Tibial artery (tissue), 4 donors: ENCODE measurements at regions not wholly inside any gene's neighbourhood (a gene's known extent, or its start where the extent isn't known, plus 50 kb on each side); places are given as distances from the start of the nearest gene placed in this dataset.

ENCODE experiments used
- DNase-seq, 2 donors: peaks; one replicate each; pipeline ENCODE4 v3.0.0-alpha.2; 2019
- H3K27ac ChIP-seq, 2 donors: fragments of 200-600 bp; sonication (generic) in 1 of 2; 1 replicate in 1 of 2; 2 replicates in 1 of 2; pipeline ENCODE4 v1.5.1; 2018 to 2019; ENCODE audit warnings: mild to moderate bottlenecking in 1 of 2
- H3K27me3 ChIP-seq, 2 donors: fragments of 200-600 bp; sonication (generic) in 1 of 2; one replicate each; pipeline versions ENCODE4 v1.5.1 to v1.6.0; 2016 to 2019
- H3K36me3 ChIP-seq, 3 donors: fragments of 200-600 bp; sonication (generic) in 2 of 3; one replicate each; pipeline ENCODE4 v1.5.1; 2016 to 2019; ENCODE audit warnings: mild to moderate bottlenecking in 2 of 3
- H3K4me1 ChIP-seq, 4 donors: fragments of 200-600 bp; sonication (generic) in 2 of 4; 1 replicate in 3 of 4; 2 replicates in 1 of 4; pipeline ENCODE4 v1.5.1; 2016 to 2019
- H3K4me3 ChIP-seq, 2 donors: fragments of 200-600 bp; sonication (generic) in 1 of 2; 1 replicate in 1 of 2; 2 replicates in 1 of 2; pipeline ENCODE4 v1.5.1; 2018 to 2019; ENCODE audit warnings: mild to moderate bottlenecking in 2 of 2
- H3K9me3 ChIP-seq, 3 donors: fragments of 200-600 bp; sonication (generic) in 1 of 3; one replicate each; pipeline ENCODE4 v1.5.1; 2016 to 2019
- intact Hi-C: fragments of 100-400 bp; cut with DNase I; formaldehyde crosslinking; loops from one replicate; pipeline ENCODE4 v1.15.0; 2023; ENCODE audit warnings: low total_unique reads
- TF ChIP-seq, protein P1 (sequence below), 2 experiments: fragments of 200-600 bp in 1 of 2; fragments of 450-650 bp in 1 of 2; IDR thresholded peaks; one replicate each; pipeline ENCODE4 v1.5.1; 2017 to 2019; ENCODE audit warnings: antibody characterized with exemption in 2 of 2, mild to moderate bottlenecking in 1 of 2, moderate library complexity in 1 of 2

- TF ChIP-seq, protein P1, sequence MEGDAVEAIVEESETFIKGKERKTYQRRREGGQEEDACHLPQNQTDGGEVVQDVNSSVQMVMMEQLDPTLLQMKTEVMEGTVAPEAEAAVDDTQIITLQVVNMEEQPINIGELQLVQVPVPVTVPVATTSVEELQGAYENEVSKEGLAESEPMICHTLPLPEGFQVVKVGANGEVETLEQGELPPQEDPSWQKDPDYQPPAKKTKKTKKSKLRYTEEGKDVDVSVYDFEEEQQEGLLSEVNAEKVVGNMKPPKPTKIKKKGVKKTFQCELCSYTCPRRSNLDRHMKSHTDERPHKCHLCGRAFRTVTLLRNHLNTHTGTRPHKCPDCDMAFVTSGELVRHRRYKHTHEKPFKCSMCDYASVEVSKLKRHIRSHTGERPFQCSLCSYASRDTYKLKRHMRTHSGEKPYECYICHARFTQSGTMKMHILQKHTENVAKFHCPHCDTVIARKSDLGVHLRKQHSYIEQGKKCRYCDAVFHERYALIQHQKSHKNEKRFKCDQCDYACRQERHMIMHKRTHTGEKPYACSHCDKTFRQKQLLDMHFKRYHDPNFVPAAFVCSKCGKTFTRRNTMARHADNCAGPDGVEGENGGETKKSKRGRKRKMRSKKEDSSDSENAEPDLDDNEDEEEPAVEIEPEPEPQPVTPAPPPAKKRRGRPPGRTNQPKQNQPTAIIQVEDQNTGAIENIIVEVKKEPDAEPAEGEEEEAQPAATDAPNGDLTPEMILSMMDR (IDR thresholded peaks at IDR 0.05), result no peak
- H3K4me1 ChIP-seq, result no peaks in the 10 kb centered on the region
- no peak overlapping the region for H3K4me3 ChIP-seq
- no peaks in the 10 kb centered on the region for H3K27me3 ChIP-seq
- H3K36me3 ChIP-seq, result no peaks in the 10 kb centered on the region
- DNase-seq, result no peak
- no peaks in the 10 kb centered on the region for H3K9me3 ChIP-seq
- intact Hi-C loops, result no loop called here
- H3K27ac ChIP-seq, result no peak overlapping the region
Measured at GRCh38 chr4:28241021-28241420, 1380.4 kb downstream of the STIM2 start.

- no peaks in the 10 kb centered on the region for H3K9me3 ChIP-seq
- H3K36me3 ChIP-seq, result no peaks in the 10 kb centered on the region
- intact Hi-C loops, result no loop called here
- DNase-seq, result no peak
- no peak overlapping the region for H3K4me3 ChIP-seq
- no peaks in the 10 kb centered on the region for H3K27me3 ChIP-seq
- H3K27ac ChIP-seq, result no peak overlapping the region
- H3K4me1 ChIP-seq, result no peaks in the 10 kb centered on the region
- TF ChIP-seq, protein P1 (IDR thresholded peaks at IDR 0.05), result no peak
Measured at GRCh38 chr4:28247805-28248204, 1387.2 kb downstream of the STIM2 start.

DNA sequence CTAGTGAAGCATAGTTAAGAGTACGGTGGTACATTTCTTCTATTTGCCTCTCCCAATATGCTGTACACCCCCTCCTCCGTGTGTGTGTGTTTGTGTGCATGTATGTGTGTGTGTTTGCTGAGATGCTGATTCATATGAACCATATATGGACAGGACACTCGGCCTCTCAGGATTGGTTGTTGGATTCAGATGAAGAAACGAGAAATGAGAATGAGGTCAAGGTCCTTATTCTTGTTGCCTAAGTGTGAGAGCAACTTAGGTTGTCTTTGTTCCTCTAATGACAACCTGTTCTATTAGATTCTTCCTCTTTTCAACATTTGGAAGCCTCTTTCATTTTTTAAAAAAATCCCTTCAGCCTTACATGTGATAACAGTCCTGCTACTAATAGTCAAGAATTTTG is 1387.6 kb downstream of the STIM2 start:
- no peak overlapping the region for H3K4me3 ChIP-seq
- TF ChIP-seq, protein P1 (IDR thresholded peaks at IDR 0.05), result no peak
- no peak overlapping the region for H3K27ac ChIP-seq
- H3K27me3 ChIP-seq, result no peaks in the 10 kb centered on the region
- H3K4me1 ChIP-seq, result no peaks in the 10 kb centered on the region
- H3K9me3 ChIP-seq, result no peaks in the 10 kb centered on the region
- H3K36me3 ChIP-seq, result no peaks in the 10 kb centered on the region
- DNase-seq, result no peak
- intact Hi-C loops, result no loop called here

DNA sequence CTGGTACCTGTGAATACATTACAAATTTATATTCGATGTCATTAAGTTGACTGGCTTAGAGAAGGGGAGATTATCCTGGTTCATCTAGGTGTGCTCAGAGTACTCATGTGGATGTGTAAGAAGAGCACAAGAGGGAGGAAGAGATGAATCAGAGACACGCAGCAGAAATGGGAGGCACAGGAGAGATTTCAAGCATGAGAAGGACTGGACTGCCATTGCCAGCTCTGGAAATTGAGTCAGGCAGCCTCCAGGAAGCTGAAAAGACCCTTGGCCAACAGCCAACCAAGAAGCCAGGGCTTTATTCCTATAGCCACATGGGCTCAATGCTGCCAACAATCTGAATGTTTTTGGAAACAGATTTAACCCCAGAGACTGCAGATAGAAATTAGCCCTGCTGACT is 1390.0 kb downstream of the STIM2 start:
- Histone ChIP-seq H3K4me1 (no peaks in the 10 kb centered on the region), H3K9me3 (no peaks in the 10 kb centered on the region), H3K36me3 (no peaks in the 10 kb centered on the region), H3K4me3 (no peak overlapping the region), H3K27ac (no peak overlapping the region), H3K27me3 (no peaks in the 10 kb centered on the region)
- TF ChIP-seq, protein P1 (IDR thresholded peaks at IDR 0.05), result no peak
- intact Hi-C loops, result no loop called here
- no peak for DNase-seq

GRCh38 chr4:28251831-28252230 is 1391.2 kb downstream of the STIM2 start:
- no peak for DNase-seq
- no peaks in the 10 kb centered on the region for H3K4me1 ChIP-seq
- no peak overlapping the region for H3K27ac ChIP-seq
- H3K36me3 ChIP-seq, result no peaks in the 10 kb centered on the region
- intact Hi-C loops, result no loop called here
- TF ChIP-seq, protein P1 (IDR thresholded peaks at IDR 0.05), result no peak
- H3K4me3 ChIP-seq, result no peak overlapping the region
- no peaks in the 10 kb centered on the region for H3K27me3 ChIP-seq
- H3K9me3 ChIP-seq, result no peaks in the 10 kb centered on the region

GRCh38 chr4:28254003-28254402 is 1393.4 kb downstream of the STIM2 start:
- H3K4me1 ChIP-seq, result no peaks in the 10 kb centered on the region
- intact Hi-C loops, result no loop called here
- no peaks in the 10 kb centered on the region for H3K27me3 ChIP-seq
- no peak overlapping the region for H3K27ac ChIP-seq
- TF ChIP-seq, protein P1 (IDR thresholded peaks at IDR 0.05), result no peak
- H3K4me3 ChIP-seq, result no peak overlapping the region
- no peaks in the 10 kb centered on the region for H3K36me3 ChIP-seq
- DNase-seq, result no peak
- H3K9me3 ChIP-seq, result no peaks in the 10 kb centered on the region
